K562 (cell line): ENCODE measurements at regions not wholly inside any gene's neighbourhood (a gene's known extent, or its start where the extent isn't known, plus 50 kb on each side); places are given as distances from the start of the nearest gene placed in this dataset.

Experiments
- ATAC-seq: fragments of 200-7000 bp; cut with Tn5 transposase; 3 replicates; pipeline ENCODE4 v1.9.1; 2020; ENCODE audit warnings: moderate library complexity
- BruUV-seq: library from RNA; stranded (reverse); fragments of 400-500 nt; replicated peaks from 2 replicates; lab custom pipeline; 2021; lab: Mats Ljungman, UMichigan
- CTCF ChIA-PET: fragments of 300-600 bp; formaldehyde crosslinking; extraction: SDS; loops from one replicate; lab custom pipeline; 2021; ENCODE audit warnings: low intra/inter-chr PET ratio; lab: Yijun Ruan, JAX
- POLR2A ChIA-PET: fragments of 300-600, 350-650 bp; sonication (Branson Sonifier 250); formaldehyde crosslinking; extraction: SDS; loops from one replicate; lab custom pipeline; 2021; ENCODE audit warnings: antibody characterized with exemption, inconsistent platforms; lab: Yijun Ruan, JAX
- DNase-seq, 4 experiments: peaks; one replicate each; pipeline versions ENCODE4 v3.0.0 to v3.0.0-alpha.2; 2011 to 2018; ENCODE audit warnings: low spot score in 3 of 4, mixed read lengths in 3 of 4; ENCODE audit errors: extremely low read depth in 1 of 4
- FAIRE-seq: peaks from 2 replicates; lab custom pipeline; 2011; peaks lifted over from hg19 to GRCh38; lab: Jason Lieb, UNC
- H2AFZ ChIP-seq: 2 replicates; pipeline ENCODE4 v1.6.0; 2011; ENCODE audit warnings: low read depth, low read length, control low read depth, inconsistent platforms
- H3K27ac ChIP-seq: fragments of 200-600 bp; 3 replicates; pipeline ENCODE4 v1.8.0; 2011; ENCODE audit warnings: low read depth, mild to moderate bottlenecking, control low read depth, inconsistent platforms, low read length, moderate library complexity, mixed read lengths; ENCODE audit errors: extremely low read depth
- H3K27me3 ChIP-seq, 2 experiments: fragments of 300-600 bp in 1 of 2; 2 replicates in 1 of 2; 3 replicates in 1 of 2; pipeline versions ENCODE4 v1.6.0 to v1.8.0; 2011; ENCODE audit warnings: inconsistent platforms in 2 of 2, low read length in 2 of 2, mild to moderate bottlenecking in 1 of 2, mixed read lengths in 1 of 2, moderate library complexity in 1 of 2; ENCODE audit not compliant: control insufficient read depth in 2 of 2, insufficient read depth in 2 of 2
- H3K36me3 ChIP-seq: fragments of 300-600 bp; 3 replicates; pipeline ENCODE4 v1.8.0; 2011; ENCODE audit warnings: mild to moderate bottlenecking, low read length, inconsistent platforms; ENCODE audit not compliant: control insufficient read depth, insufficient read depth
- H3K4me1 ChIP-seq, 2 experiments: fragments of 200-600 bp in 1 of 2; replicated peaks in 1 of 2; 2 replicates in 1 of 2; 3 replicates in 1 of 2; pipeline versions ENCODE4 v1.5.1 to v1.8.0; 2011; ENCODE audit warnings: inconsistent platforms in 2 of 2, low read length in 2 of 2, mild to moderate bottlenecking in 1 of 2, mixed read lengths in 1 of 2, moderate library complexity in 1 of 2; ENCODE audit not compliant: control insufficient read depth in 2 of 2, insufficient read depth in 2 of 2
- H3K4me2 ChIP-seq: 2 replicates; pipeline ENCODE4 v1.6.1; 2011; ENCODE audit warnings: low read length, control low read depth, inconsistent platforms, mixed read lengths; ENCODE audit not compliant: insufficient read depth
- H3K4me3 ChIP-seq: fragments of 200-600 bp; sonication (generic), shearing (Covaris generic); 2 replicates; pipeline ENCODE4 v1.5.1; 2016; ENCODE audit warnings: control low read depth, inconsistent platforms
- H3K79me2 ChIP-seq: fragments of 200-600 bp; 3 replicates; pipeline ENCODE4 v1.8.0; 2011; ENCODE audit warnings: low read length, inconsistent platforms; ENCODE audit not compliant: control insufficient read depth, insufficient read depth
- H3K9ac ChIP-seq, 2 experiments: 2 replicates each; pipeline versions ENCODE4 v1.6.0 to v1.6.1; 2011; ENCODE audit warnings: low read depth in 2 of 2, low read length in 2 of 2, control low read depth in 1 of 2, inconsistent platforms in 1 of 2, mild to moderate bottlenecking in 1 of 2, mixed read lengths in 1 of 2; ENCODE audit not compliant: insufficient read depth in 1 of 2
- H3K9me1 ChIP-seq: one replicate; pipeline ENCODE4 v1.6.0; 2011; ENCODE audit warnings: inconsistent platforms, mild to moderate bottlenecking, low read length, moderate library complexity; ENCODE audit not compliant: control insufficient read depth, insufficient read depth
- H3K9me3 ChIP-seq: replicated peaks from 2 replicates; pipeline ENCODE4 v1.5.1; 2011; ENCODE audit warnings: low read depth, low read length, inconsistent platforms; ENCODE audit not compliant: control insufficient read depth, insufficient read depth
- H4K20me1 ChIP-seq: replicated peaks from 2 replicates; pipeline ENCODE4 v1.6.1; 2011; ENCODE audit warnings: low read length, inconsistent platforms, mixed read lengths; ENCODE audit not compliant: control insufficient read depth, insufficient read depth
- MXI1 ChIP-seq: IDR thresholded peaks from 2 replicates; pipeline ENCODE4 v1.6.1; 2011; ENCODE audit warnings: low read depth, mild to moderate bottlenecking, improper control_type of control experiment, low read length
- OTX1 ChIP-seq: fragments of 450-650 bp; formaldehyde crosslinking; IDR thresholded peaks from 2 replicates; pipeline ENCODE4 v1.4.0; 2022; ENCODE audit warnings: mild to moderate bottlenecking
- RBM25 ChIP-seq: fragments of 200-400 bp; formaldehyde crosslinking; IDR thresholded peaks from 2 replicates; pipeline ENCODE4 v1.6.1; 2018; ENCODE audit warnings: low read length, low read depth, moderate library complexity; ENCODE audit not compliant: severe bottlenecking
- SOX6 ChIP-seq: fragments of 450-650 bp; IDR thresholded peaks from 2 replicates; pipeline ENCODE4 v1.6.1; 2014; ENCODE audit warnings: mild to moderate bottlenecking
- SPI1 ChIP-seq: IDR thresholded peaks from 2 replicates; pipeline ENCODE4 v1.6.1; 2011; ENCODE audit warnings: low read depth, low read length, control low read depth, borderline replicate concordance
- TEAD1 ChIP-seq, 2 experiments: fragments of 450-650 bp in 1 of 2; sonication (generic) in 1 of 2; formaldehyde crosslinking; IDR thresholded peaks; 2 replicates each; pipeline versions ENCODE4 v1.4.0 to v1.8.0; 2020 to 2022; ENCODE audit warnings: mild to moderate bottlenecking in 2 of 2, missing genetic modification reagents in 1 of 2
- ZNF146 ChIP-seq: IDR thresholded peaks from one replicate; pipeline ENCODE4 v1.6.1; 2018; ENCODE audit warnings: missing compliant biosample characterization; ENCODE audit not compliant: unreplicated experiment
- ZNF764 ChIP-seq: fragments of 250-450 bp; sonication (Bioruptor Pico); IDR thresholded peaks from 2 replicates; pipeline ENCODE4 v1.4.0; 2020; ENCODE audit warnings: low read depth, mild to moderate bottlenecking, moderate library complexity
- WGBS: fragments of 100-300 bp; shearing (Covaris generic); methylation state at CpG from one replicate; pipeline ENCODE4 v1.1.6; 2016; ENCODE audit warnings: low coverage, mixed read lengths; ENCODE audit not compliant: insufficient coverage; ENCODE audit errors: missing lambda C conversion rate; 5-methylcytosine and 5-hydroxymethylcytosine counted together
- in situ Hi-C: fragments of 300-500 bp; cut with MboI; formaldehyde crosslinking; loops from 4 replicates; pipeline ENCODE4 v1.15.0; 2018; ENCODE audit warnings: inconsistent platforms, mixed read lengths
- intact Hi-C: fragments of 100-400 bp; cut with micrococcal nuclease; formaldehyde crosslinking; loops from 2 replicates; pipeline ENCODE4 v1.14.2; 2022
- TF ChIP-seq, protein P1 (sequence below): fragments of 250-450 bp; sonication (Bioruptor Pico); IDR thresholded peaks from 2 replicates; pipeline ENCODE4 v1.4.0; 2020
- TF ChIP-seq, protein P2 (sequence below): fragments of 250-450 bp; sonication (Bioruptor Pico); IDR thresholded peaks from 2 replicates; pipeline ENCODE4 v1.8.0; 2021; ENCODE audit warnings: moderate library complexity, mild to moderate bottlenecking, inconsistent platforms

DNA sequence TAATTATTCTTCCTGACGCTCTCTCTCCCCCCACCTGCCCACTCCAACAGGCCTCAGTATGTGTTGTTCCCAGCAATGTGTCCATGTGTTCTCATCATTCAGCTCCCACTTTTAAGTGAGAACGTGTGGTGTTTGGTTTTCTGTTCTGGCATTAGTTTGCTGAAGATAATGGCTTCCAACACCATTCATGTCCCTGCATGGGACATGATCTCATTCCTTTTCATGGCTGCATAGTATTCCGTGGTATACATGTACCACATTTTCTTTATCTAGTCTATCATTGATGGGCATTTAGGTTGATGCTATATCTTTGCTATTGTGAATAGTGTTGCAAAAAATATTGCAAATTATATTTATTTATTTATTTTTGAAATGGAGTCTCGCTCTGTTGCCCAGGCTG lies 258.0 kb downstream of the TFAP2A start:
- Histone ChIP-seq H4K20me1 (no peaks in the 10 kb centered on the region), H3K4me3 (no peak overlapping the region), H3K27ac (no peak overlapping the region), H3K36me3 (no peaks in the 10 kb centered on the region), H3K4me1 (no peaks in the 10 kb centered on the region), H3K9me1 (no peaks in the 10 kb centered on the region), H3K79me2 (no peaks in the 10 kb centered on the region), H3K9ac (no peak overlapping the region), H3K9me3 (no peaks in the 10 kb centered on the region), H3K4me2 (no peak overlapping the region), H2AFZ (no peak overlapping the region), H3K27me3 (peaks cover 0 to 2% of the 10 kb centered on the region in 2 experiments; a peak in 1 of 5 replicates)
- FAIRE-seq (no peak), DNase-seq (no peak), ATAC-seq (no peak)
- ChIA-PET POLR2A (no interaction called here), CTCF (no interaction called here)
- 9% methylated on average over 4 of the region's 4 CpGs for WGBS
- in situ Hi-C loops: no loop called here
- no TSS peak for BruUV-seq
- intact Hi-C loops: no loop called here
- no peak for TF ChIP-seq ZNF764
- no peak for TF ChIP-seq MXI1
- peak; percentile 5 for TF ChIP-seq RBM25
- TF ChIP-seq ZNF146 (CRISPR knock-in tag): peak; percentile 94
- TF ChIP-seq, protein P1, sequence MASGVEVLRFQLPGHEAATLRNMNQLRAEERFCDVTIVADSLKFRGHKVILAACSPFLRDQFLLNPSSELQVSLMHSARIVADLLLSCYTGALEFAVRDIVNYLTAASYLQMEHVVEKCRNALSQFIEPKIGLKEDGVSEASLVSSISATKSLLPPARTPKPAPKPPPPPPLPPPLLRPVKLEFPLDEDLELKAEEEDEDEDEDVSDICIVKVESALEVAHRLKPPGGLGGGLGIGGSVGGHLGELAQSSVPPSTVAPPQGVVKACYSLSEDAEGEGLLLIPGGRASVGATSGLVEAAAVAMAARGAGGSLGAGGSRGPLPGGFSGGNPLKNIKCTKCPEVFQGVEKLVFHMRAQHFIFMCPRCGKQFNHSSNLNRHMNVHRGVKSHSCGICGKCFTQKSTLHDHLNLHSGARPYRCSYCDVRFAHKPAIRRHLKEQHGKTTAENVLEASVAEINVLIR (CRISPR knock-in tag): no peak
- TF ChIP-seq TEAD1 (CRISPR knock-in tag; IDR thresholded peaks at IDR 0.05): no peak

DNA sequence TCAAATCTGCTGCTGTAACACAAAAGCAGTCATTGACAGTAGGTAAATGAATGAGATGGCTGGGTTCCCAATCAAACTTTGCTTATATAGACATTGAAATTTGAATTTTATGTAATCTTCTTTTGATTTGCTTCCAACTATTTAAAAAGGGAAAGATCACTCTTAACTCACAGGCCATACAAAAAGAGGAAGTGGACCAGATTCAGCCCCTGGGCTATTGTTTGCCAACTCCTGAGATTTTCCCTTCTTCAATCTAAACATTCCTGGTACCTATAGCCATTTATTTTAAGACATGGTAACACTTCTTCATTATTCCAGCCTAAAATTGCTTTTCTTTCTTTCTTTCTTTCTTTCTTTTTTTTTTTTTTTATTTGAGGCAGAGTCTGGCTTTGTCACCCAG lies 260.6 kb downstream of the TFAP2A start:
- Histone ChIP-seq H3K4me1 (no peaks in the 10 kb centered on the region), H3K79me2 (no peaks in the 10 kb centered on the region), H3K9me1 (no peaks in the 10 kb centered on the region), H3K9ac (no peak overlapping the region), H3K27me3 (peaks cover 2 to 4% of the 10 kb centered on the region in 2 experiments; a peak in 2 of 5 replicates), H4K20me1 (no peaks in the 10 kb centered on the region), H3K36me3 (no peaks in the 10 kb centered on the region), H3K9me3 (no peaks in the 10 kb centered on the region), H3K27ac (no peak overlapping the region), H3K4me3 (no peak overlapping the region)
- DNase-seq (no peak), ATAC-seq (no peak)
- POLR2A ChIA-PET: no interaction called here
- BruUV-seq: no TSS peak
- CTCF ChIA-PET: no interaction called here
- in situ Hi-C loops (no loop called here), intact Hi-C loops (no loop called here)
- TF ChIP-seq SPI1 (peak; percentile 96), OTX1 (CRISPR knock-in tag) (no peak), SOX6 (no peak)
- TF ChIP-seq, protein P2, sequence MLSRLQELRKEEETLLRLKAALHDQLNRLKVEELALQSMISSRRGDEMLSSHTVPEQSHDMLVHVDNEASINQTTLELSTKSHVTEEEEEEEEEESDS (CRISPR knock-in tag): no peak
- TF ChIP-seq, all 486 proteins: peak for 1
- no peak overlapping the region for H2AFZ ChIP-seq
- no peak overlapping the region for H3K4me2 ChIP-seq
- FAIRE-seq: no peak
